MM.1S (cell line): ENCODE measurements at regions not wholly inside any gene's neighbourhood (a gene's known extent, or its start where the extent isn't known, plus 50 kb on each side); places are given as distances from the start of the nearest gene placed in this dataset.

ENCODE experiments used
- DNase-seq: peaks from one replicate; pipeline ENCODE4 v3.0.0-alpha.2; 2015
- H2AFZ ChIP-seq: fragments of 300-600 bp; sonication (generic); 2 replicates; pipeline ENCODE4 v1.6.0; 2016; ENCODE audit warnings: antibody characterized with exemption, low read length
- H3F3A ChIP-seq: fragments of 300-600 bp; sonication (generic); 2 replicates; pipeline ENCODE4 v1.6.1; 2016; ENCODE audit warnings: mild to moderate bottlenecking, antibody characterized with exemption, low read length, moderate library complexity, mixed read lengths; ENCODE audit not compliant: insufficient read depth
- H3K27ac ChIP-seq: fragments of 300-600 bp; sonication (generic); 2 replicates; pipeline ENCODE4 v1.5.1; 2016; ENCODE audit warnings: mild to moderate bottlenecking, low read length
- H3K27me3 ChIP-seq: fragments of 300-600 bp; sonication (generic); replicated peaks from 2 replicates; pipeline ENCODE4 v1.6.0; 2016; ENCODE audit warnings: low read length; ENCODE audit not compliant: insufficient read depth
- H3K36me3 ChIP-seq: fragments of 300-600 bp; sonication (generic); replicated peaks from 2 replicates; pipeline ENCODE4 v1.6.1; 2016; ENCODE audit warnings: mild to moderate bottlenecking, low read length, mixed read lengths; ENCODE audit not compliant: insufficient read depth
- H3K4me1 ChIP-seq: fragments of 300-600 bp; sonication (generic); 2 replicates; pipeline ENCODE4 v1.6.1; 2016; ENCODE audit warnings: low read length, mixed read lengths
- H3K4me2 ChIP-seq: fragments of 300-600 bp; sonication (generic); 2 replicates; pipeline ENCODE4 v1.6.0; 2016; ENCODE audit warnings: low read depth, low read length
- H3K4me3 ChIP-seq: fragments of 300-600 bp; sonication (generic); 2 replicates; pipeline ENCODE4 v1.5.1; 2016; ENCODE audit warnings: low read length, mixed read lengths
- H3K79me2 ChIP-seq: fragments of 300-600 bp; sonication (generic); 2 replicates; pipeline ENCODE4 v1.6.1; 2016; ENCODE audit warnings: mixed run types, low read length, mixed read lengths
- H3K9ac ChIP-seq: fragments of 300-600 bp; sonication (generic); 2 replicates; pipeline ENCODE4 v1.6.1; 2016; ENCODE audit warnings: low read length, mixed read lengths
- H3K9me2 ChIP-seq: fragments of 300-600 bp; sonication (generic); replicated peaks from 2 replicates; pipeline ENCODE4 v1.6.1; 2016; ENCODE audit warnings: mild to moderate bottlenecking, low read length, mixed read lengths; ENCODE audit not compliant: insufficient read depth
- H3K9me3 ChIP-seq: fragments of 300-600 bp; sonication (generic); replicated peaks from 2 replicates; pipeline ENCODE4 v1.6.1; 2016; ENCODE audit warnings: mild to moderate bottlenecking, low read length, mixed read lengths; ENCODE audit not compliant: insufficient read depth
- H4K20me1 ChIP-seq: fragments of 300-600 bp; sonication (generic); 2 replicates; pipeline ENCODE4 v1.6.1; 2016; ENCODE audit warnings: mild to moderate bottlenecking, low read length, moderate library complexity, mixed read lengths; ENCODE audit not compliant: insufficient read depth
- CTCF ChIP-seq: fragments of 300-600 bp; sonication (generic); IDR thresholded peaks from 2 replicates; pipeline ENCODE4 v1.5.1; 2016; ENCODE audit warnings: antibody characterized with exemption, low read length, mixed read lengths
- EZH2 ChIP-seq: fragments of 300-600 bp; sonication (generic); optimal IDR thresholded peaks from 2 replicates; pipeline ENCODE3; 2017; ENCODE audit warnings: low read depth, mild to moderate bottlenecking, antibody characterized with exemption, low read length, mixed read lengths
- EZH2phosphoT487 ChIP-seq: fragments of 300-600 bp; sonication (generic); IDR thresholded peaks from 2 replicates; pipeline ENCODE4 v1.6.1; 2018; ENCODE audit warnings: antibody characterized with exemption, low read length

DNA sequence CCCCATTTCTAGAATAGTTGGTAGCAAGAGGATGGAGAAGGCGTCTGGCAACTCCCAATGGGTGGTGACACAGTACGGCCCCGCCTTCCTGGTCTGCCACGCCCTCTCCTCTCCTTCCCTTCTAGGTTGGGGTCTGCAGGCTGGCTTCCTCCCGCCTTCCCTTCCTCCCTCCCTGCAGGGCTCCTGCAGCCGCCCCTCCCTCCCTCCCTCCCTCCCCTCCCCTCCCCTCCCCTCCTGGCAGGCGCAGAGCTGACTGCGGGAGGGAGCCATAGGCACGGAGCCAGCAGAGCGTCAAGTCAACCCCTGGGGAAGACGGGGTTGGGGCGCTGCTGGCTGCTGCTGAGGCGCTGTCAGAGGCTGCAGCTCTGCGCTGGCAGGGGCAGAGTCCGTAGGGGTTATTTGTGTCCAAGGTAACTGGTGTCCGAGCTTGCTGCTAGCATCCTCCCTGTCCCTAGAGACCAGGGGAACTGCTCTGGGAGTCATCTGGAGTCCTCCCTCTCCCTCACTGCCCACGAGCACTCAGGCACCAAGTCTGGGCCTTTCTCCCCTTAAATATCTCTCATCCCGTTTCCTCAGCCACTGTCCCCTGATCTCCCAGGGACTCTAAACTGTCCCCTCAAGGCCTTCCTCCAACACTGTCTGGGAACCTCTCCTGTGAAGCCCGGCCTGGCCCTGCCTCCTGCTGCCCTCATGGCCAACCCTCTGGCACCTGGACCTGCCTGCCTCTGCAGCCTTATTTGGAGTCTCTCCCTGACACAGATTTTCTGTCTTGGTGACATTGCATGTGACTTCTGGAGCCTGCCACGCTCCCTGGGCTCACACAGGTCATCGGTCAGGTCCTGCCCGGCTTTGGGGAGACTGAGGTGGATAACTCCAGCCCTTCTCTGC, 57.4 kb upstream of the ACOT11 start:
- H2AFZ ChIP-seq = no peak overlapping the region
- 0 out of 2 replicates have a peak, but pooled peaks cover 11% of the 10 kb centered on the region for H3F3A ChIP-seq
- H3K9ac ChIP-seq = no peak overlapping the region
- H3K4me3 ChIP-seq = no peak overlapping the region
- no peaks in the 10 kb centered on the region for H4K20me1 ChIP-seq
- no peak overlapping the region for H3K4me2 ChIP-seq
- H3K9me3 ChIP-seq = no peaks in the 10 kb centered on the region
- no peak for DNase-seq
- no peaks in the 10 kb centered on the region for H3K79me2 ChIP-seq
- no peak overlapping the region for H3K27ac ChIP-seq
- peaks cover 11% of the 10 kb centered on the region for H3K4me1 ChIP-seq
- TF ChIP-seq EZH2phosphoT487 = no peak
- no peak for TF ChIP-seq EZH2
- no peak for TF ChIP-seq CTCF
- peaks cover 20% of the 10 kb centered on the region for H3K27me3 ChIP-seq
- H3K36me3 ChIP-seq = no peaks in the 10 kb centered on the region
- H3K9me2 ChIP-seq = no peaks in the 10 kb centered on the region

- peak overlapping the region; percentile 76 for H3K4me3 ChIP-seq
- H4K20me1 ChIP-seq = no peaks in the 10 kb centered on the region
- H3K9ac ChIP-seq = no peak overlapping the region; the same call in 1 of the 2 replicates
- H2AFZ ChIP-seq = peak overlapping the region; percentile 77
- H3K4me2 ChIP-seq = peak overlapping the region; percentile 92; the same call in 1 of the 2 replicates
- no peak overlapping the region for H3K27ac ChIP-seq
- TF ChIP-seq CTCF (no peak; the same call in 1 of the 2 replicates), EZH2 (no peak), EZH2phosphoT487 (no peak)
- DNase-seq = no peak
- 0 out of 2 replicates have a peak, but pooled peaks cover 11% of the 10 kb centered on the region for H3F3A ChIP-seq
- no peaks in the 10 kb centered on the region for H3K9me3 ChIP-seq
- H3K4me1 ChIP-seq = peaks cover 11% of the 10 kb centered on the region
- peaks cover 20% of the 10 kb centered on the region for H3K27me3 ChIP-seq
- no peaks in the 10 kb centered on the region for H3K79me2 ChIP-seq
- H3K9me2 ChIP-seq = no peaks in the 10 kb centered on the region
- no peaks in the 10 kb centered on the region for H3K36me3 ChIP-seq
Observed at GRCh38 chr1:54489627-54490250, 58.3 kb upstream of the ACOT11 start.

- Histone ChIP-seq H3K9me3 (no peaks in the 10 kb centered on the region), H3K4me1 (peaks cover 11% of the 10 kb centered on the region), H3K36me3 (no peaks in the 10 kb centered on the region), H3K4me2 (peak overlapping the region; percentile 92), H3F3A (0 out of 2 replicates have a peak, but pooled peaks cover 11% of the 10 kb centered on the region), H3K9me2 (no peaks in the 10 kb centered on the region), H2AFZ (peak overlapping the region; percentile 77), H3K9ac (peak overlapping the region; percentile 44; the same call in 1 of the 2 replicates), H3K27me3 (peaks cover 20% of the 10 kb centered on the region), H3K4me3 (peak overlapping the region; percentile 76), H3K27ac (peak overlapping the region; percentile 19; the same call in 1 of the 2 replicates), H4K20me1 (no peaks in the 10 kb centered on the region), H3K79me2 (no peaks in the 10 kb centered on the region)
- DNase-seq = peak; percentile 64
- TF ChIP-seq EZH2 (no peak), CTCF (peak; percentile 85), EZH2phosphoT487 (no peak)
Observed at GRCh38 chr1:54488779-54489626, 59.0 kb upstream of the ACOT11 start.
